Adrenal gland (tissue), 9 donors: ENCODE measurements at regions not wholly inside any gene's neighbourhood (a gene's known extent, or its start where the extent isn't known, plus 50 kb on each side); places are given as distances from the start of the nearest gene placed in this dataset.

Source experiments
- DNase-seq, 7 donors: peaks; one replicate each; pipeline ENCODE4 v3.0.0-alpha.2; 2019 to 2020
- H3K27ac ChIP-seq, 5 donors: fragments of 200-600 bp; sonication (generic) in 4 of 5; 1 replicate in 3 of 5; 2 replicates in 2 of 5; pipeline versions ENCODE4 v1.5.1 to v1.8.0; 2016 to 2020; ENCODE audit warnings: mild to moderate bottlenecking in 1 of 5
- H3K27me3 ChIP-seq: fragments of 200-600 bp; 2 replicates; pipeline ENCODE4 v1.8.0; 2021
- H3K36me3 ChIP-seq, 2 donors: fragments of 200-600 bp; replicated peaks in 1 of 2; 1 replicate in 1 of 2; 2 replicates in 1 of 2; pipeline versions ENCODE4 v1.5.1 to v1.8.0; 2018 to 2022
- H3K4me1 ChIP-seq, 2 donors: fragments of 200-600 bp; replicated peaks in 1 of 2; 1 replicate in 1 of 2; 2 replicates in 1 of 2; pipeline versions ENCODE4 v1.5.1 to v1.8.0; 2018 to 2021
- H3K4me3 ChIP-seq, 4 donors: fragments of 200-600 bp; sonication (generic) in 3 of 4; one replicate each; pipeline ENCODE4 v1.5.1; 2016 to 2018
- H3K9me3 ChIP-seq, 3 donors: fragments of 200-600 bp; sonication (generic) in 1 of 3; replicated peaks in 1 of 3; 1 replicate in 2 of 3; 2 replicates in 1 of 3; pipeline versions ENCODE4 v1.5.1 to v1.8.0; 2016 to 2021
- CTCF ChIP-seq, 6 experiments: fragments of 450-650 bp in 4 of 6; fragments of 200-600 bp in 2 of 6; sonication (generic) in 1 of 6; IDR thresholded peaks; 1 replicate in 5 of 6; 2 replicates in 1 of 6; pipeline versions ENCODE4 v1.5.1 to v1.8.0; 2016 to 2021; ENCODE audit warnings: antibody characterized with exemption in 6 of 6, mild to moderate bottlenecking in 2 of 6, moderate library complexity in 1 of 6
- POLR2A ChIP-seq, 2 donors: fragments of 450-650 bp; IDR thresholded peaks; one replicate each; pipeline ENCODE4 v1.6.1; 2017; ENCODE audit warnings: antibody characterized with exemption in 2 of 2, mild to moderate bottlenecking in 2 of 2, moderate library complexity in 1 of 2
- WGBS, 4 donors: extraction: QIAGEN DNeasy Blood & Tissue Kit in 2 of 4; methylation state at CpG; one replicate each; pipeline versions ENCODE4 v1.1.5 to v1.1.7; 2013 to 2017; 5-methylcytosine and 5-hydroxymethylcytosine counted together
- intact Hi-C, 2 donors: fragments of 100-400 bp; cut with DNase I; formaldehyde crosslinking; loops; one replicate each; pipeline versions ENCODE4 v1.14.1 to v1.15.0; 2022 to 2023
- donor health status: healthy with polysubstance abuse.
- donor health status: Bipolar disorder and iron deficiency.
- donor health status: DM: yes; HTN: yes; CAD: no.
- donor health status: DM: no; HTN: no; CAD: no.
- donor health status: DM: no; HTN: no; CAD: no.

GRCh38 chr3:165519687-165520086 is 317.5 kb downstream of the BCHE start:
- Histone ChIP-seq H3K4me3 (no peak overlapping the region), H3K27ac (no peak overlapping the region), H3K36me3 (no peaks in the 10 kb centered on the region), H3K9me3 (no peaks in the 10 kb centered on the region), H3K27me3 (no peaks in the 10 kb centered on the region), H3K4me1 (no peaks in the 10 kb centered on the region)
- DNase-seq: no peak
- 83 to 90% (median 84%) methylated on average over 4 of the region's 4 CpGs for WGBS, 4 donors
- intact Hi-C loops: no loop called here
- TF ChIP-seq POLR2A (IDR thresholded peaks at IDR 0.05) (no peak), CTCF (IDR thresholded peaks at IDR 0.05) (no peak)

GRCh38 chr3:165518346-165518745 is 318.9 kb downstream of the BCHE start:
- Histone ChIP-seq H3K4me3 (no peak overlapping the region), H3K27ac (no peak overlapping the region), H3K9me3 (no peaks in the 10 kb centered on the region), H3K27me3 (no peaks in the 10 kb centered on the region), H3K4me1 (no peaks in the 10 kb centered on the region), H3K36me3 (no peaks in the 10 kb centered on the region)
- TF ChIP-seq POLR2A (IDR thresholded peaks at IDR 0.05) (no peak), CTCF (IDR thresholded peaks at IDR 0.05) (no peak)
- intact Hi-C loops: no loop called here
- WGBS, 4 donors: 50 to 71% (median 67%) methylated on average over 2 of the region's 2 CpGs
- DNase-seq: no peak

GRCh38 chr3:165513715-165514701 is 317.8 kb upstream of the SLITRK3 start:
- H3K9me3 ChIP-seq: no peaks in the 10 kb centered on the region
- no peaks in the 10 kb centered on the region for H3K27me3 ChIP-seq
- WGBS, 4 donors: 59 to 75% (median 71%) methylated on average over 4 of the region's 4 CpGs
- H3K27ac ChIP-seq: no peak overlapping the region
- H3K4me1 ChIP-seq: no peaks in the 10 kb centered on the region
- H3K36me3 ChIP-seq: no peaks in the 10 kb centered on the region
- intact Hi-C loops: no loop called here
- DNase-seq: no peak
- TF ChIP-seq POLR2A (IDR thresholded peaks at IDR 0.05) (no peak), CTCF (IDR thresholded peaks at IDR 0.05) (no peak)
- H3K4me3 ChIP-seq: no peak overlapping the region

- Histone ChIP-seq H3K4me3 (no peak overlapping the region), H3K9me3 (no peaks in the 10 kb centered on the region), H3K4me1 (no peaks in the 10 kb centered on the region), H3K27ac (no peak overlapping the region), H3K27me3 (no peaks in the 10 kb centered on the region), H3K36me3 (no peaks in the 10 kb centered on the region)
- no peak for DNase-seq
- TF ChIP-seq CTCF (IDR thresholded peaks at IDR 0.05) (no peak), POLR2A (IDR thresholded peaks at IDR 0.05) (no peak)
- 65 to 83% (median 75%) methylated on average over 3 of the region's 3 CpGs for WGBS, 4 donors
- intact Hi-C loops: no loop called here
These were observed 311.4 kb upstream of the SLITRK3 start for GRCh38 chr3:165507576-165507975.
